Colonic mucosa (tissue), 4 donors: ENCODE measurements at regions not wholly inside any gene's neighbourhood (a gene's known extent, or its start where the extent isn't known, plus 50 kb on each side); places are given as distances from the start of the nearest gene placed in this dataset.

ENCODE experiments used
- DNase-seq: peaks from one replicate; pipeline ENCODE4 v3.0.0-alpha.2; 2020
- H3K27ac ChIP-seq: fragments of 200-600 bp; one replicate; pipeline ENCODE4 v1.8.0; 2021
- H3K27me3 ChIP-seq: fragments of 200-600 bp; one replicate; pipeline ENCODE4 v1.8.0; 2021
- H3K36me3 ChIP-seq: fragments of 200-600 bp; one replicate; pipeline ENCODE4 v1.8.0; 2021
- H3K4me1 ChIP-seq: fragments of 200-600 bp; one replicate; pipeline ENCODE4 v1.8.0; 2021; ENCODE audit warnings: mild to moderate bottlenecking
- H3K4me3 ChIP-seq: fragments of 200-600 bp; one replicate; pipeline ENCODE4 v1.8.0; 2021
- H3K9ac ChIP-seq, 2 donors: one replicate each; pipeline ENCODE4 v1.7.0; 2013; ENCODE audit warnings: control low read depth in 2 of 2, low read depth in 2 of 2, low read length in 2 of 2
- H3K9me3 ChIP-seq: fragments of 200-600 bp; one replicate; pipeline ENCODE4 v1.8.0; 2021
- CTCF ChIP-seq: fragments of 200-600 bp; IDR thresholded peaks from one replicate; pipeline ENCODE4 v1.8.0; 2022; ENCODE audit warnings: antibody characterized with exemption, mild to moderate bottlenecking
- intact Hi-C: fragments of 100-400 bp; cut with DNase I; formaldehyde crosslinking; loops from one replicate; pipeline ENCODE4 v1.14.1; 2022
- donor health status: healthy.
- donor health status: DM: no; HTN: no; CAD: no.
- donor health status: DM: no; HTN: no; CAD: no.

- Histone ChIP-seq H3K4me3 (no peak overlapping the region), H3K9me3 (no peaks in the 10 kb centered on the region), H3K9ac (no peak overlapping the region), H3K4me1 (no peaks in the 10 kb centered on the region), H3K27ac (no peak overlapping the region), H3K36me3 (no peaks in the 10 kb centered on the region), H3K27me3 (no peaks in the 10 kb centered on the region)
- no peak for TF ChIP-seq CTCF
- no peak for DNase-seq
- intact Hi-C loops = no loop called here
Observed at GRCh38 chrX:113297437-113297836, 456.8 kb upstream of the AMOT start.

- Histone ChIP-seq H3K4me1 (no peaks in the 10 kb centered on the region), H3K4me3 (no peak overlapping the region), H3K36me3 (no peaks in the 10 kb centered on the region), H3K27ac (no peak overlapping the region), H3K9me3 (no peaks in the 10 kb centered on the region), H3K9ac (no peak overlapping the region), H3K27me3 (no peaks in the 10 kb centered on the region)
- no peak for TF ChIP-seq CTCF
- intact Hi-C loops = no loop called here
- DNase-seq = no peak
Observed at GRCh38 chrX:113289503-113289902, 448.9 kb upstream of the AMOT start.

GRCh38 chrX:113287761-113288160, 447.1 kb upstream of the AMOT start:
- no peaks in the 10 kb centered on the region for H3K36me3 ChIP-seq
- intact Hi-C loops = no loop called here
- no peak overlapping the region for H3K4me3 ChIP-seq
- DNase-seq = no peak
- no peaks in the 10 kb centered on the region for H3K9me3 ChIP-seq
- H3K9ac ChIP-seq = no peak overlapping the region
- no peaks in the 10 kb centered on the region for H3K27me3 ChIP-seq
- no peaks in the 10 kb centered on the region for H3K4me1 ChIP-seq
- H3K27ac ChIP-seq = no peak overlapping the region
- no peak for TF ChIP-seq CTCF

GRCh38 chrX:113275804-113276203, 435.2 kb upstream of the AMOT start:
- Histone ChIP-seq H3K9me3 (no peaks in the 10 kb centered on the region), H3K4me3 (no peak overlapping the region), H3K27ac (no peak overlapping the region), H3K27me3 (no peaks in the 10 kb centered on the region), H3K9ac (no peak overlapping the region), H3K36me3 (no peaks in the 10 kb centered on the region), H3K4me1 (no peaks in the 10 kb centered on the region)
- intact Hi-C loops = no loop called here
- no peak for TF ChIP-seq CTCF
- no peak for DNase-seq

- H3K27ac ChIP-seq = no peak overlapping the region
- intact Hi-C loops = no loop called here
- TF ChIP-seq CTCF = no peak
Observed at GRCh38 chrX:113274791-113275190, 434.2 kb upstream of the AMOT start.

GRCh38 chrX:113274345-113274744, 433.7 kb upstream of the AMOT start:
- Histone ChIP-seq H3K4me3 (no peak overlapping the region), H3K27ac (no peak overlapping the region), H3K27me3 (no peaks in the 10 kb centered on the region), H3K9ac (no peak overlapping the region), H3K4me1 (no peaks in the 10 kb centered on the region), H3K36me3 (no peaks in the 10 kb centered on the region), H3K9me3 (no peaks in the 10 kb centered on the region)
- no peak for TF ChIP-seq CTCF
- intact Hi-C loops = no loop called here
- no peak for DNase-seq

More at GRCh38 chrX:113274791-113275190, 434.2 kb upstream of the AMOT start:
- no peak for DNase-seq
- no peaks in the 10 kb centered on the region for H3K36me3 ChIP-seq
- no peaks in the 10 kb centered on the region for H3K9me3 ChIP-seq
- no peaks in the 10 kb centered on the region for H3K27me3 ChIP-seq
- H3K9ac ChIP-seq = no peak overlapping the region
- no peaks in the 10 kb centered on the region for H3K4me1 ChIP-seq
- no peak overlapping the region for H3K4me3 ChIP-seq
